SK-MEL-5 (cell line): ENCODE measurements at regions not wholly inside any gene's neighbourhood (a gene's known extent, or its start where the extent isn't known, plus 50 kb on each side); places are given as distances from the start of the nearest gene placed in this dataset.

Experiments
- DNase-seq: peaks from one replicate; pipeline ENCODE4 v3.0.0-alpha.2; 2016; ENCODE audit warnings: low read depth, low spot score
- in situ Hi-C: cut with HindIII; loops from 2 replicates; pipeline ENCODE4 v1.10.0; 2016; ENCODE audit warnings: low sequenced_read_pairs, high pct_unique_total_duplicates, low pct_unique_long_range_greater_than_20kb
- small RNA-seq, 2 experiments: library from RNA; depleted of rRNA; stranded (forward); fragments of <200 nt; gene quantifications; one replicate each; pipeline ENCODE3, GENCODE V24; 2014

DNA sequence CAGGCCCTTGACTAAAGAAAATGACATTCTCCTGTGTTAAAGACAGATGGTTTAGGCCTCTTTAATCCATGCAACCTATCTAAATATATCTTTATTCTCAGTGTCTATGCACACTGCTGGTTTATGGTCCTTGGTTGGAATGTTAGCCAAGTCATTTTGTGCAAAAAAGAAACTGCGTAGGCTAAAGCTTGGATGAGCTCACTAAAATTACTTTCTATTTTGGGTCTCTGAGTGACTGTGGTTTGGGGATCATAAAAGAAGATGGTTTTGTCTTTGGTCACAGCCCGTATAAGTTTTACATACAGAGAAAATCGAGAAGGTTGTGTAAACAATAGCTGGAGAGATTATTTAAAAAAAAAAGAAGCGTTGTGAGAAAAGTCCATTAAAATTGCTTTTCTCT, 443.6 kb downstream of the UBE2NL start:
- in situ Hi-C loops, result no loop called here
- no peak for DNase-seq

DNA sequence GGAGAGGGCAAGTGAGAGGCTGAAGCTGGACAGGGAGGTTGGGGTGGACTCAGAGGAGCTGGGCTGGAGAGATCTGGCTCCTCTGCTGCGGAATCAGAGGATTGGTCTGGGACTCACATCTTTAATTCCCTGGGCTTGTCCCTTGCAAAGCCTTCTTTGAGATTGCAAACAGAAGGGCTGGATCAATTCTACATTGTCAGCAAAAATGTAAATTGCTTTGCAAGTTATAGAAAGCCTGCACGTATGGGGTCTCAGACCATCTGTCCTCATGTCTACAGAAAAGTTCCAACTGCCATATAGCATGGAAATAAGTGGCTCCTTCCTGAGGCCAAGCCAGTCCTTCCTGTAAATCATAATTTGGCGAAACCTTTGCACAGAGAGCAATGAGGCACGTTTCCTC, 449.6 kb downstream of the UBE2NL start:
- in situ Hi-C loops, result no loop called here
- no peak for DNase-seq

DNA sequence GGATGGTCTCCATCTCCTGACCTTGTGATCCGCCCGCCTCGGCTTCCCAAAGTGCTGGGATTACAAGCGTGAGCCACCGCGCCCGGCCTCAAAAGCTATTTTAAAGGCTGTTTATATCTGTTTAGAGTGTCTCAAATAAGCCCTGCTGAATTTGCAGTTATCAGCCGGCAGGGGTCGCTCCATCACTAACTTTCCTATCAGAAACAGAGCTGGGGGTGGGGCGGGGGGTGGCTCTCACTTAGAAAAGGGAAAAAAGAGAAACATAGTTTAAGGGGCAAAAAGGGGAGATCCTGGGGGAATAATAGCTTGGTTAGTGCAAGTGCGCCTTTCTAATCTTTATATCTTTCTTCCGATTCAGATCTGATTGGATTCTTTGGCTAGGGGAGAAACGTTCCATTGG, 450.7 kb downstream of the UBE2NL start:
- in situ Hi-C loops, result no loop called here
- DNase-seq, result peak; percentile 52

DNA sequence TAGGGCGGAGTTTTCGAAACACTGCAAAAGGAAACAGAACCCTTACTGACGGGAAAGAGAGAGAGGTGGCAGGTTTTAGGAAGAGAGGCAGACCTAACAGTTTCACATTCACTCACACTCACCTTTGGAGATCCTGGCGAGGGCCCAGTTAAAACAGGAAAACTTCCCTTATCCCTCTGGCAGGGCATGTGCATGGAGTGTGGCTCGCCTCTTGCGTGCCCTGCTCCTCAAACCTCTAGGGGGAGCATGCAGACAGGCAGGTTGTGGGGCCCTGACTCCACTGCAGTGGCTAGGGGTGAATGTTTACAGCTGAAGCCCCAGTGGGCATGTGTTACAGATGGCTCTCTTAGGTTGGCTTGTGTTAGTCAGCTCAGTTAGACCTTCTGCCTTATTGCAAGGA, 451.5 kb downstream of the UBE2NL start:
- in situ Hi-C loops, result no loop called here
- DNase-seq, result peak; percentile 11

DNA sequence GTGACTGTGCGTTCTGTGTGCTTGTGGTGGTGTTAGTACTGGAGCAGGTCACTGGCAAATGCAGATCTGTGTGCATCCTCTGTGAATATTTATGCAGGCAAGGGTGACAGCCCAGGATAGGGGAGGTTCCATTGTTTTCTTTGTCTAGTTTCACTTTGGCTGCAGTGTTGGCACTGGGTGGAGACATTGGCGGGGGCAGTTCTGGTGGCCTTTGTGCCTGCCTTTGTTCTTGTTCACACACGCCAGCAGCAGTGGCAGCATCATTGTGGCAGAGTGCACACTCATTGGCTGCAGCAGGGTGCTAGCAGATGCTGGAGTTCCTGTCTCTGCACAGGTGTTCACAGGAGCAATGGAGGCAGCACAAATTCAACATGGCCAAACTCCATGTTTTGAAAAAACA, 495.3 kb downstream of the UBE2NL start:
- no peak for DNase-seq
- in situ Hi-C loops, result no loop called here

DNA sequence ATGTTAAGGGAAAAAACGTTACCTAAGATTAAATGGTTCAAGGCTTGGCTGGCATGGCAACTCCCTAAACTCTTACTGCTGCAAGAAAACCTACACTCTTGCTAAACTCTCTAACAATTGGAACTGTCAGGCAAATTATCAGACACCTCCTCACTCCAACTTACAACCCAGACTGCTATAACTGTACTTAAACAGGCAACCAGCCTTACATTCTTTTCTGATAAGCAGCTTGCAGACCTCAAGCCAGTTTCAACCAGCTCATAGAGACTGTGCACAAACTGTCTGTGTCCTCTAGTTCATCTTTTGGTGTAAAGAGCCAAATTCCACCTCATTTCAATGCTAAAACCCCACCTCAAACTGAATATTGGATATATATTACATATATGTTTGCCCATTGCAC, 504.9 kb downstream of the UBE2NL start:
- DNase-seq, result no peak
- in situ Hi-C loops, result no loop called here

Small RNA genes in the stretch of these regions (small RNA-seq; reads per million reads assigned to genes)
- 0 reads per million in 2 experiments for gene AC234064.1
